Neural progenitor cell (in vitro differentiated cells): ENCODE measurements at regions not wholly inside any gene's neighbourhood (a gene's known extent, or its start where the extent isn't known, plus 50 kb on each side); places are given as distances from the start of the nearest gene placed in this dataset.

Source experiments
- EZH2 ChIP-seq: fragments of 200-600 bp; sonication (generic); IDR thresholded peaks from 2 replicates; pipeline ENCODE4 v1.6.1; 2017; ENCODE audit warnings: antibody characterized with exemption, mild to moderate bottlenecking, moderate library complexity
- EZH2phosphoT487 ChIP-seq: fragments of 200-600 bp; sonication (generic); IDR thresholded peaks from 2 replicates; pipeline ENCODE4 v1.6.1; 2017; ENCODE audit warnings: antibody characterized with exemption
- TF ChIP-seq, protein P1 (sequence below): fragments of 200-600 bp; sonication (generic); IDR thresholded peaks from 2 replicates; pipeline ENCODE4 v1.5.1; 2017; ENCODE audit warnings: antibody characterized with exemption, mild to moderate bottlenecking

DNA sequence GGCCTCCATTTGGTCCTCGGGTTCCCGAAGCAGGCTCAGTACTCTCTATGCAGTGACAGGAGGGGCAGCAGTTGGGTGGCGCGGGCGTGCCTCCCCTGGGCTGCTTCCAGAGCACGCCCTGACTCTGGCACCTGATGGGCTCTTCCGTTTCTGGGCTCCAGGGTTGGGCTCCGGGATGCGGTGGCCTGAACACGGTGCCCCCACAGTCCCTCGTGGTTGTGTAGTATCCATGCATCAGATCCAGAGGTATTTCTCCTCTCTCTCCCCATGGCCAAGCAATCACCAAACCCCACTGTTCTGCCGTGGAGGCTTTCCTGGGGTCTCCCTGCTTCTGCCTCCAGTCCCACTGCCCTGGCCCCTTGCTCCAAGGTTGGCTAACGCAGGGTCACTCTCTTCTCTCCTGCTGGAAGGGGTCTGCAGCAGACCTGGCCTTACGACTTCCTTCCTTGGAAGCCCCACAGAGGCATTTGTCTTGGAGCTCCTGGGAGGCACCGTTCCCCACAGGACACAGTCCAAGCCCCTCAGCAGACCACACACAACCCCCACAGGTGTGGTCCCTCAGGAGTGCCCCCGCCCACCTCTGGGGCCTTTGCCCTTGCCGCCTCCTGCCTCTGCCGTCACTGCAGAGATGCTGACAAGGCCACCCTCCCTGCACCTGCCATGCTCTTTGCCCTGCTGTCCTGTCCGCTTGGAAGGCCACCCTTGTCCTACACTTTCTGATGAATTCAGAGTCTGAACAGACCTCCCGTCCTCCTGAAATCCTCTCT lies 136.6 kb upstream of the ASB18 start:
- TF ChIP-seq EZH2: no peak
- TF ChIP-seq EZH2phosphoT487: no peak
- TF ChIP-seq, protein P1, sequence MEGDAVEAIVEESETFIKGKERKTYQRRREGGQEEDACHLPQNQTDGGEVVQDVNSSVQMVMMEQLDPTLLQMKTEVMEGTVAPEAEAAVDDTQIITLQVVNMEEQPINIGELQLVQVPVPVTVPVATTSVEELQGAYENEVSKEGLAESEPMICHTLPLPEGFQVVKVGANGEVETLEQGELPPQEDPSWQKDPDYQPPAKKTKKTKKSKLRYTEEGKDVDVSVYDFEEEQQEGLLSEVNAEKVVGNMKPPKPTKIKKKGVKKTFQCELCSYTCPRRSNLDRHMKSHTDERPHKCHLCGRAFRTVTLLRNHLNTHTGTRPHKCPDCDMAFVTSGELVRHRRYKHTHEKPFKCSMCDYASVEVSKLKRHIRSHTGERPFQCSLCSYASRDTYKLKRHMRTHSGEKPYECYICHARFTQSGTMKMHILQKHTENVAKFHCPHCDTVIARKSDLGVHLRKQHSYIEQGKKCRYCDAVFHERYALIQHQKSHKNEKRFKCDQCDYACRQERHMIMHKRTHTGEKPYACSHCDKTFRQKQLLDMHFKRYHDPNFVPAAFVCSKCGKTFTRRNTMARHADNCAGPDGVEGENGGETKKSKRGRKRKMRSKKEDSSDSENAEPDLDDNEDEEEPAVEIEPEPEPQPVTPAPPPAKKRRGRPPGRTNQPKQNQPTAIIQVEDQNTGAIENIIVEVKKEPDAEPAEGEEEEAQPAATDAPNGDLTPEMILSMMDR: no peak
